ENCODE measurements at regions not wholly inside any gene's neighbourhood (a gene's known extent, or its start where the extent isn't known, plus 50 kb on each side); places are given as distances from the start of the nearest gene placed in this dataset.

- Histone ChIP-seq H3K4me1 (peaks cover 0 to 10% (median 0%) of the 10 kb centered on the region in 3 donors), H3K27ac (no peak overlapping the region), H3K36me3 (no peaks in the 10 kb centered on the region), H3K27me3 (no peaks in the 10 kb centered on the region), H3K9me3 (no peaks in the 10 kb centered on the region), H3K4me3 (no peak overlapping the region)
- 67 to 68% methylated on average over 1 to 6 of the region's 9 CpGs for WGBS, 2 donors (ENCODE audit: low coverage in 1 of 2)
- TF ChIP-seq POLR2A (IDR thresholded peaks at IDR 0.05) (no peak), CTCF (IDR thresholded peaks at IDR 0.05) (no peak), EP300 (IDR thresholded peaks at IDR 0.05) (no peak), POLR2AphosphoS5 (IDR thresholded peaks at IDR 0.05) (no peak)
- no peak for ATAC-seq
Observed at GRCh38 chr3:72463083-72463482, 385.2 kb downstream of the SHQ1 start.

DNA sequence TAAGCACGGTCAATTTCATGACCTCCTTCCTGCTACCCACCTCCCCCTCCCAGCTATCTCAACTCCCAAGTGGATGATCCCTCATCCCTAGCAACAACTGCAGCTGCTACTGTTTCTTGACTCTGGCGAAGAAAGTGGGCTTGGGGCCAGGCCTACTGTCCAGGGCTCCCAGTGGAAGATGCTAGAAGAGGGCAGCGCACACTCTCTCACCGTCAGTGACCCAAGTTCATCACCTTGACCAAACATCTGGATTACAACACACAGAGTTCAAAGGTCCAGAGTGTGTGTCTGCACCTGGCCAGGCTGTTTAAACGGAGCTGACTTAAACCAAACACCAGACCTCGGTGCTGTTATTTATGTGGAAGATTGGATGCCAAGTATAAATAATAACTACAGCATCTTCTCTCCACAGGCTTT, 385.6 kb downstream of the SHQ1 start:
- ATAC-seq = no peak
- 30 to 59% methylated on average over 1 to 2 of the region's 6 CpGs for WGBS, 2 donors (ENCODE audit: low coverage in 1 of 2)
- Histone ChIP-seq H3K27ac (no peak overlapping the region), H3K4me3 (no peak overlapping the region), H3K9me3 (no peaks in the 10 kb centered on the region), H3K36me3 (no peaks in the 10 kb centered on the region), H3K4me1 (peaks cover 0 to 10% (median 0%) of the 10 kb centered on the region in 3 donors), H3K27me3 (no peaks in the 10 kb centered on the region)
- no peak for TF ChIP-seq EP300 (IDR thresholded peaks at IDR 0.05)
- no peak for TF ChIP-seq POLR2AphosphoS5 (IDR thresholded peaks at IDR 0.05)
- no peak for TF ChIP-seq CTCF (IDR thresholded peaks at IDR 0.05)
- no peak for TF ChIP-seq POLR2A (IDR thresholded peaks at IDR 0.05)

GRCh38 chr3:72461787-72462186, 386.5 kb downstream of the SHQ1 start:
- ATAC-seq = no peak
- H3K9me3 ChIP-seq = no peaks in the 10 kb centered on the region
- no peaks in the 10 kb centered on the region for H3K36me3 ChIP-seq
- no peak overlapping the region for H3K27ac ChIP-seq
- no peak for TF ChIP-seq POLR2A (IDR thresholded peaks at IDR 0.05)
- TF ChIP-seq POLR2AphosphoS5 (IDR thresholded peaks at IDR 0.05) = peak; percentile 51
- peaks cover 0 to 10% (median 0%) of the 10 kb centered on the region in 3 donors for H3K4me1 ChIP-seq
- no peak overlapping the region for H3K4me3 ChIP-seq
- no peaks in the 10 kb centered on the region for H3K27me3 ChIP-seq
- 28 to 93% methylated on average over 3 to 4 of the region's 4 CpGs for WGBS, 2 donors (ENCODE audit: low coverage in 1 of 2)

- no peak overlapping the region for H3K27ac ChIP-seq
- no peaks in the 10 kb centered on the region for H3K36me3 ChIP-seq
- peaks cover 0 to 10% (median 0%) of the 10 kb centered on the region in 3 donors for H3K4me1 ChIP-seq
- 89 to 92% methylated on average over 6 to 8 of the region's 8 CpGs for WGBS, 2 donors (ENCODE audit: low coverage in 1 of 2)
- no peak for ATAC-seq
- no peaks in the 10 kb centered on the region for H3K9me3 ChIP-seq
- H3K27me3 ChIP-seq = no peaks in the 10 kb centered on the region
- no peak overlapping the region for H3K4me3 ChIP-seq
- TF ChIP-seq POLR2AphosphoS5 (IDR thresholded peaks at IDR 0.05) (no peak), CTCF (IDR thresholded peaks at IDR 0.05) (no peak), POLR2A (IDR thresholded peaks at IDR 0.05) (no peak), EP300 (IDR thresholded peaks at IDR 0.05) (no peak)
Observed at GRCh38 chr3:72460205-72461174, 387.8 kb downstream of the SHQ1 start.

DNA sequence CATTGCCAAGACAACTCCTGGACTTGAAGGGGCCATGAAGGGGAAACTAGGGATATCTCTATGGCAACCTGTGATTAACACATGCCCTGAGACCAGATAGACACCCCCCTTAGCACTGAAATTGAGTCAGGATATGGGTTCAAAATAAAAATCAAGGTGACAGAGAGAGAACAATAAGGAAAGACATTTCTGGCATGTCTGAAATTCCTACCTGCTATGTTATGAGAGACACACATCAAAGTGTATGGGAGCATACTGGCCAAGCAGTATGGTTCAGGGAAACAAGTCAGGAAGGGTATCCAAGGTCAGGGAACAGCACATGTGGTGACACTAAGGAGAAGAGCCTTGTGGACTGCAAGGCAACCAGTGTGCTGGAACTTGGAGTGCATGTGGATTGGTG, 388.7 kb downstream of the SHQ1 start:
- Histone ChIP-seq H3K27me3 (no peaks in the 10 kb centered on the region), H3K4me1 (peaks cover 0 to 10% (median 0%) of the 10 kb centered on the region in 3 donors), H3K36me3 (no peaks in the 10 kb centered on the region), H3K4me3 (no peak overlapping the region), H3K27ac (no peak overlapping the region), H3K9me3 (no peaks in the 10 kb centered on the region)
- ATAC-seq = no peak
- TF ChIP-seq POLR2A (IDR thresholded peaks at IDR 0.05) (no peak), EP300 (IDR thresholded peaks at IDR 0.05) (no peak), POLR2AphosphoS5 (IDR thresholded peaks at IDR 0.05) (no peak), CTCF (IDR thresholded peaks at IDR 0.05) (no peak)

Data from gastroesophageal sphincter (tissue), 4 donors.